Right ventricle myocardium inferior (tissue), 1 donor: ENCODE measurements at regions not wholly inside any gene's neighbourhood (a gene's known extent, or its start where the extent isn't known, plus 50 kb on each side); places are given as distances from the start of the nearest gene placed in this dataset.

Source experiments
- ATAC-seq: fragments of 200-7000 bp; cut with Tn5 transposase; one replicate; pipeline ENCODE4 v1.9.1; 2020; ENCODE audit warnings: mild to moderate bottlenecking, moderate library complexity
- DNase-seq: peaks from one replicate; pipeline ENCODE4 v3.0.0; 2021; ENCODE audit errors: missing footprints
- intact Hi-C: fragments of 100-400 bp; cut with DNase I; formaldehyde crosslinking; loops from one replicate; pipeline ENCODE4 v1.11.0; 2022
- donor health status: DM: no; HTN: yes; CAD: no; lungs with severe emphysema.

DNA sequence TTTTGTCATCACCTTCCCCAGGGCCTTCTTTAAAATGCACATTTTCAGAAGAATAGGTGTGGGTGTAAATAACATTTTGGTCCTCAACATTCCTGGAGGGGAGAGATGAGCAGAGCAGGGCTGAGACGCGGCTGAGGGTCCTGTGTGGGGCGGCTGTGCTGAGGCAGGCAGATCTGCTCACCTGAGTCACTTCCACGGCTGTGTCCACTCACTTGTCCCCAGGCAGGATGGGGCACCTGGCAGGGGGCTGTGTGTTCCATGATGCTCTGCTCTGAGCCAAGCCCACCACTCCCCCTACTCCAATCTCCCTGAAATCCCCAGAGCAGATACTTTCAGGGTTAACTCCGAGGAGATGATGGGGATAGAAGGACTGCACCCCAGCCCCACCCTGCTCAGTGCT lies 93.8 kb downstream of the GLRX3 start:
- no peak for ATAC-seq
- intact Hi-C loops, result no loop called here

DNA sequence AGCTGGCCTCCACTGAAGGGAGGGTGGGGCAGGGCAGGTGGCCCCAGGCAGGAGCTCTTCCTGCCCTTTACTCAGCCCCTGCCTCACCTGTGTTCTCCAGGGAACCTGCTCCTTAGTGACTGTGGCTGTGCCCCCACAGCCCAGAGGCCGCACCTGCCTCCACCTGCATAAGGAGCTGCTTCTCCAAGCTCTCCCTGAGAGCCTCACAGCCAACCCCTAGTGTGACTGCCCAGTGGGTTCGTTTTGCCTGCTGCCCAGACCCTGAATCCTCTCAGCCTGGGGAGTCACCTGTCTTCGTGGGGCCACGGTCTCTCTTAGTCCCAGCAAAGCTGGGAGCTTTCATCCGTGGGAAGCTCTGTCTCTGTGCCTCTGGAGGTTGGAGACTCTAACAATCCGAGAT lies 94.4 kb downstream of the GLRX3 start:
- no peak for ATAC-seq
- intact Hi-C loops, result no loop called here
- DNase-seq, result no peak

More for the DNA sequence above, 93.8 kb downstream of the GLRX3 start:
- DNase-seq, result no peak

DNA sequence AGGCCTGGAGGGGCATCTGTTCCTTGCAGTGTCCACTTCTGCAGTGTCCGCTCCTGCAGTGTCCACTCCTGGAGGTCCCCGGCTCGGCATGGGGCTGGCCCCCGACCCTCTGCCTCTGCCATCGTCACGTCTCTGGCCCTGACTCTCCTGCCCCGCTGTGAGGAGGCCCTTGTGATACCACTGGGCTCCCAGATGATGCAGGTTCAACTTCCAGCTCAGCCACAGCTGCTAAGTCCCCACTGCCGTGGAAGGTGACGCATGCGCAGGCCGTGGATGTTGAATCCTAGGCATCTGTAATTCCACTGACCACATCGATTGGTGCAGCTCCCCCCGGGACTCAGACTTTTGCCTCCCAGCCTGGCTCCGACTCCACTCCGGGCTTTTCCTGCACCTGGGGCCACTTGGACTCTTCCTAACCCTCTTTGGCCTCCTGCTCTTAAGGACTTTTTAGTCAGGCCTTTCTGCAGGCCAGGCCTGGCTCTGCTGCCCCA lies 95.1 kb downstream of the GLRX3 start:
- intact Hi-C loops, result no loop called here
- DNase-seq (no peak), ATAC-seq (no peak)

DNA sequence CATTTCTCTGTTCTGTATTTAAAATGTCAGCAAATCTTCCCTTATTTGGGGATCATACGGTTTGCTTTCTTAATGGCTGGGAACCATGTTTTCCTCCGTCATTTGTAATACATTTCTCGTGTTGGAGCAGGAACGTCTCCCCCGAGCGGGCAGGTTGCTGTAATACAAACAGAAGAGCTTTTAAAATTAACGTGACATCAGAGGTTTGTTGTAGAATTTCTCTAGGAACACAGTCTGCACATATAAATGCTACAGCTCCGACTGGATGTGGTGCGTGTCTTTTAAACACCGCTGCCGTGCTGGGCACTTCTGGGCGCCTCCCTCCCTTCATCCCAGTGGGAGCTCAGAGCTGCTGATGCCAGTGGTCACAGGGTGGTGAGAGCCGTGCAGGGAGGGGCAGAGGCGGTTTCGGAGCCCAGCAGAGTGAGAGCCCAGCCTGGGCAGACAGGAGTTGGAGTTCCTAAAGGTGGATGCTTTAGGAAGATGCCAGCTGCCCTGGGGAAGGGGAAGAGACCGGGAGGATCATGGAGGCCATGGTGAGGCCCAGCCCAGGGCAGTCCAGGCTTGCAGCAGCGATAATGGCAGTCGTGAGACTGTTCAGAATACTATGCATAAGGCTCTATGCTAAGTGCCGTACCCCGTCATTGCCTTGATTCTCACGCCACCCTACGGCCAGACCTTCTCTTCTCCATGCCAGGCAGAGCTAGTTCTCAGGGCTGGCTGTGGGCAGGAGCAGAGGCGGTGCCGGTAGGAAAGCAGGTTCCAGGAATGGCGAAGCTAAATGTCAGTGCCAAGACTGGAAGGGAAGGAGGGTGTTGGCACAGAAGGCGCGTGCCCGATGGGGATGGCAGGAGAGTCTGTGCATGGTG lies 96.2 kb downstream of the GLRX3 start:
- no peak for ATAC-seq
- DNase-seq, result no peak
- intact Hi-C loops, result no loop called here

DNA sequence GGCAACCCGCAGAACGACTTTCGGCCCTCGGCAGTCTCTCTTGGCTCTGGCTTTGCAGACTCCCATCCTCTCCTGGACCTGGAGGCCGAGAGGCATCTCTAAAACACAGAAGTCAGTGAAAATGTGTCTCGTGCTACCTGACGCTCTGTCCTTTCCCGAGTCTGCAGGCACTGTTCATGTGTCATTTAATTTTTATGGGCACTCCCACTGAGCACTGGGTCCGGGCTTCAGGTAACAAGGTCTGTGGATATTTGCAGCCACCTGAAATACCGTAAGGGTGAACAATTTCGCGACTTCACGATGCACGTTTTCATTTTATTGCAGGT lies 96.8 kb downstream of the GLRX3 start:
- ATAC-seq (no peak), DNase-seq (no peak)
- intact Hi-C loops, result no loop called here

DNA sequence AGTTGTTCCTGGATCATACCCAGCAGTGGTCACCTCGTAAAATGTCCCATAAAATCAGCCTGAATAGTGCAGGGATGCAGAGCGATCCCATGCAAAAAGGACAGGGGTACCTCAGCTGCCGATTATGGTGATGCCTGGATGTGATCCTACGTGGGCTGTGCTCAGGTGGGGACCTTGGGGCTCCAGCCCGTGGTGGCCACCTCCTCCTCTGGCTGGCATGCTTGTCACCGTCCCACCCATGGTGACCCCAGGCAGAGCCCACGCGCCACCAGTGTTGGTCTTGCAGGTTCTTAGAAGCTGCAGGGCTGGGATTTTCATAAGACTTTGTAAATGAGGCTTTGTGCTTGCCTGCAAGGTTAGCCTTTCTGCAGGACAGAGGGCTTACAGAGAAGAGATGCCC lies 97.2 kb downstream of the GLRX3 start:
- intact Hi-C loops, result no loop called here
- ATAC-seq (no peak), DNase-seq (no peak)

DNA sequence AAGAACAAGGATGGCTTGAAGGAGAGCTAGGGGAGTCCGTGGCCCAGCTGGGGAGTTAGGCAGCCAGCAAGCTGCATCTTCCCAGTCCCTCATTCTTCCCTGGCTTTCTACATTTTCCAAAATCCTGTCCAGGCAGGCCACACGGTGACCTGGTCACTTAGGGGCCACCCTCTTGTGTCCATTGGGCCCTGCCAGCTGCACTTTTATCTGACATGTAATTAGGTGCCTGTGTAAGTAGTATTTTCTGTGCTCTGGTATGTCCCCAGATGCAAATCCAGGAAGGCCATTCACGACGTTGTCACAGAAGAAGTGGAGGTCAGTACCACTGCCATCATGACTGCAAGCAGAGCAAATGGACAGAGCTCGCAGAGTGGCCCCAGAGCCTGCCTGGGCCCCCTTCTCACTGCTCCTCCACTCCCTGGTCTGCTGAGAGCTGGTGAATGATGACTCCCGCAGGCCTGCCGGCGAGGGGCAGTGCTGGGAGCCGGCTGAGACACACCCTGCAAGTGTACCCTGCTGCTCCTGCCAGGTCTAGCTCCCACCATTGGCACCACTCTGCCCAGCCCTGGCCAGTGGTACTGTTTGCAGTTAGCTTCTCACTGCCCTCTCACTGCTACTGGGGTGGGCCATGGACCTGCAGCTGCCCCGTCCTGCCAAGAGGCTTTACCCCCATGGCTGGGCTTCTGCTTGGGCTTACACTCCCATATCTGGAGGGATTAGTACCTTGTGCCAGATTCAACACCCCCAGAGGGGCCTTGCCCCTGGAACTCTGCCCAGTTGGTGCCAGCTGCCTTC lies 98.2 kb downstream of the GLRX3 start:
- DNase-seq, result no peak
- intact Hi-C loops, result no loop called here

DNA sequence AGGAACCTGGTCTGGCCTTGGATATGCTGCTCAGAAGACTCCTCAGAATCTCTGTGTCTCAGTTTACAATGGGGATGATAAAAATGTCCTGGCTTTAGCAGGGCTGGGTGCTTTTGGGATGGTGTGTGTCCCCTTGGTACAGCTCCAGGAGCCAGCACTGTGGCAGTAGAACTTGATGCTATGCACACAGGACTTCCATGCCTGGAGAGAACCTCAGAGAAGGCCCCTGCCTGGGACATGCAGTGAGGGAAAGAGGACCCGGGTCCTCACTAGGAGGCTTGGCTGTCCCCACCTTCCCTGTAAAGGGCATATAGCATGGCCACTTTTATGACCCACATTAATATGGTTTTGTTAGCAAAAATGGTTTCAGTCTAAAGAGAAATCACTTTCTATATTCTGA lies 100.5 kb downstream of the GLRX3 start:
- intact Hi-C loops, result no loop called here
- ATAC-seq (no peak), DNase-seq (no peak)

More for the DNA sequence above, 98.2 kb downstream of the GLRX3 start:
- no peak for ATAC-seq

DNA sequence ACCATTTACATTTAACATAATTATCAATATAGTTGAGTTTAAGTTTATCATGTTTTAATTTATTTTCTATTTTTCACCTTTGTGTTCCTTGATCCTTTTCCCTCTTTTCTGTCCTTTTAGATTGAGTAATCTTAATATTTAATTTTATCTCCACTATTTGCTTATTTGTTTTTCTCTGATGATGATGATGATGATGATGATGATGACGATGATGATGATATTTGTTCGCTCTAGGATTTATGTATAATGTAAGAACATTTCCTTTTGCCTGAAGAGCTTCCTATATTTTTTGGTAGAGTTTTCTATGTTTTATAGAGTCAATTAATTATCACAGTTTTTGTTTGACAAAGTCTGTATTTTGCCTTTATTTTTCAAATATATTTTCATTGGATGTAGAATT lies 104.2 kb downstream of the GLRX3 start:
- intact Hi-C loops, result no loop called here
- ATAC-seq, result no peak

DNA sequence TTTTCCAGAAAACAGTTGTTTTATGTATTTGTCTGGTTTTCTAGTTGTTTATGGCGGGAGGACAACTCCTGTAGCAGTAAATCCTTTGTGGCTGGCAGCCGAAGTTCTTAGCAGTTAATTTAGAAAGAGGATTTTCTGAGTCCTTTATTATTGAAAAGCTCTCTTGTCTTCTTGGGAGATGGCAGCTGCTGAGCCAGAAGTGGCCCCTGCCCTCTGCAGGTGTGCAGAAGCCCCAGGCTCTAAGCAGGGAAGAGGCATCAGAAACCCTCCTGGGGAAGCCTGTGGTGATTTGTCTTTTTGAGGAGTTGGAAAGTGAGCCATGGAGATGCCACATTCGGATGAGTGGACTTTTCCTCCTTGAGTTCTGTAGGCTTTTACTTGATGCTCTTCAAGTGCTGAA lies 106.3 kb downstream of the GLRX3 start:
- ATAC-seq (no peak), DNase-seq (no peak)
- intact Hi-C loops, result no loop called here

More for the DNA sequence above, 104.2 kb downstream of the GLRX3 start:
- no peak for DNase-seq

DNA sequence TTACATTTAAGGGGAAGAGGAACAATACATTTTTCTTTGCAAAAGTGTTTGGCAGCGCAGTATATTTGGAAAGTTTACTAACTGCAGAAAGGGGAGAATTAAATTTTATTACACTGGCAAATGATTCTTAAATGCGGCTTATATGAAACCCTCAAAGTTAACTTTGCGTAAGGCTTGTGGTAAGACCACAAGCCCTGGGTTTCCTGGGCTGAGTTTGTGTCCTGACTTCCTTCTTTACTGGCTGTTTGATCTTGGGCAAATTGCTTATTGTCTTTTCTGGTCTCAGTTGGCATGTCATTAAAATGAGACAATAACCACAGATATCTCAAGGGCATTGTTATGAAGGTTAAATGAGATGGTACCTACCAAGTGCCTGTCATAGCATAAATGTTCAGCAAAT lies 106.8 kb downstream of the GLRX3 start:
- no peak for DNase-seq
- no peak for ATAC-seq
- intact Hi-C loops, result no loop called here

DNA sequence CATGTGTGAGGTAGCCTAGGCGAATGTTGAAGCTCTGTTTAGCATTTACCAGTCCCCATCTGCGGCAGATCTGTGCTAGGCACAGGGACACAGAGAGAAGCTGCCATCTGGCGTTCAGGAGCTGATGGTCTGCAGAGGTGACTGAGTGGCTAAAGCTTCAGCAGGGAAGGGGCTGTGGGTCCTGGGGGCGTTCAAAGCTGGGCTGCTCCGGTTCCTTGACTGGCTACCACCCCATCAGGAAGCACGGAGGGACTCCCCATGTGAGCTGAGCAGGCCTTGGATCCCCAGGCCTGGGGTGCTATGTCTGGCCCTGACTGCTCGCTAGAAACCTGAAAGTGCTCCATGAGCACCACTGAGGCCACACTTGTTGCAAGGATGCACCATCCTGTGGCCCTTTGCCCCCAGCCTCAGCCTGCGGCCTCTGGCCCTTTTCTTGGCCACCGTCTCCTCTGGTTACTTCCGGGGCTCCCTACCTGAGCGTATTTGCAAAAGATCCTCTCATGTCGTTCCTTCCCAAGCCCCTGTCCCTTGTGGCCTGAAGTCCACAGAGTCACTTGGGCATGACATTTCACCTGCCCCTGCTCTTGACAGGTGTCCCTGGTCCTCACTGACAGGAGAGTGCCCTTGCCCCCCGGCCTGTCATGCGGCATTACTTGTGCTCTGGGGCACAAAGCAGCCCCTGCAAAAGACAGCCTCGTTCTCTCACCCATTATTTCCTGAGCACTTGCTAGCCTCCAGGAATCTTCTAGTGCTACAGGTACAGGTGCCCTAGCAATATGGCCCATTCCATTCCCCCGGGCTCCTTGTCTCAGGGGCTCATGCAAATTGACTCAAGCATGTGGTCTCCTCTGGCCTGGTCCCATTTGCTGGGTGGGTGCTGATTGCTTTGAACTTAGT lies 108.1 kb downstream of the GLRX3 start:
- ATAC-seq (no peak), DNase-seq (no peak)
- intact Hi-C loops, result no loop called here

DNA sequence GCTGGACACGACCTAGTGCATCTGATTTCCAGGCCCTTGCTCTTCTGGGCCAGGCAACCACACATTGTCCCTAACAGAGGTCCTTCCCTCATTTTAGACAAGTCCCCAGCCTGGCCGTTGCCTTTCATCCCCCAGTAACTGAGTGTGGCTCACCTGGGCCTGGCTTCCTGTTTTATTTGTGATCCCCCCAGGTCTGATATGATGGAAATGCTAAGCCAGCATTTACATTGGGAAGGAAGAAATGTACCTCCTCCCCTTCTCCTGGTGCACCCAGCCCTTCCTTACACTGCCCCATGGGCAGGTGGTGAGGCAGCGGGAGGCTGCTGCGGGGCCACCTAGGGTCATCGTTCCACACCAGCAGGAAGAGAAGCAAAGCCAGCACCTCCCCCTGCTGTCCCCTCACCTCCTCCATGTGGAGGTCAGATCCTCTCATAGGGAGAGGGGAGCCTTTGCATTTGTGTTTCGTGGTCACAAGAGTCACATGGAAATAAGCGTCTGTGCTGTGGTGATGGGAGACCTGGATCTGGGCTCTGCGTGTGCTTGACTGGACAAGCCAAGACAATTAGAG lies 108.8 kb downstream of the GLRX3 start:
- ATAC-seq (no peak), DNase-seq (no peak)
- intact Hi-C loops, result no loop called here

DNA sequence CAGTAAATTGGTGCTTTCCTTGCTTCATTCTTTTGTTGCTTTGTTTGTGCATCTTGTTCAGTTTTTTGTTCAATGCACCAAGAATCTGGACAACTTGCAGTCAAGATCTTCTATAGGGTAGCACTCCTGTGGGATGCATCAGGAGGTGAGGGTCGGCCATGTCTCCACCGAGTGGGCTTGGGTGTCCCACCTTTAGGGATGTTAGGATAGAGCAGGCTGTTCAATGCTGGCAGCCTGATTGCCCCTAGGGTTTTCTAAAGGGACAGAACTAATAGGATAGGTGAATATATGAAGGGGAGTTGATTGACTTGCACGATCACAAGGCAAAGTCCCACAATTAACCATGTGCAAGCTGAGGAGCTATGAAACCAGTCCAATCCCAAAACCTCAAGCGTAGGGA lies 109.9 kb downstream of the GLRX3 start:
- DNase-seq (no peak), ATAC-seq (no peak)
- intact Hi-C loops, result no loop called here

DNA sequence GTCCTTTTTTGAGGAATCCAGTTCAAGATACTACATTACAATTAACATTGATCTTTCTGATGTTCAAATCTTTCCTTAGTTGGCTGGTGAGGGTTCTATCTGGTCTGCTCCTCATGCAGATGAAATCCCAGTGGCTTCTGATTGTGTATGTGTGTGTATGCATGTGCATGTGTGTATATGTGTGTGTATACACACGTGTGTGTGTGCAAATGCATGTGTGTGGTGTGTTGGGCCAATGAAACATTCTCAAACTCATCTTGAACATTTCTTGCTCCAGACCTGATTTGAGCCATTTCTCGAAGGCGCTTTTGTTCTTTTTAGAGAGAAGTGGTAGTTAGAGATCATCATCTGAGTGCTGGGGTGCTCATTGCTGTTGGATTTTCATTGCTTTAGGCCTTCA lies 113.9 kb downstream of the GLRX3 start:
- ATAC-seq, result no peak
- intact Hi-C loops, result no loop called here
- no peak for DNase-seq

DNA sequence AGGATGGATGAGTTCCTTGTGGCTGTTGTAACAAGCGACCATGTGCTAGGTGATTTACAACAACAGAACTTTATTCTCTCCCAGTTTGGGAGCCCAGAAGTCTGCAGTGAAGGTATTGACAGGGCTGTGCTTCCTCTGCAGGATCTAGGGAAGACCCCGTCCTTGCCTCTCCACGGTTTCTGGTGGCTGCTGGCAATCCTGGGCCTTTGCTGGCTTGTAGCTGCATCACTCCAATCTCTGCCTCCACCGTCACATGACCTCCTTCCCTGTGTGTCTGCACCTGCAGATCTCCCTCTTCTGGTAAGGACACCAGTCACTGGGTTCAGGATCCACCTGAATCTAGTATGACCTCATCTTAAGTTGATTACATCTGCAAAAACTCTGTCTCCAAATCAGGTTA lies 115.6 kb downstream of the GLRX3 start:
- DNase-seq, result no peak
- intact Hi-C loops, result no loop called here
- ATAC-seq, result no peak

DNA sequence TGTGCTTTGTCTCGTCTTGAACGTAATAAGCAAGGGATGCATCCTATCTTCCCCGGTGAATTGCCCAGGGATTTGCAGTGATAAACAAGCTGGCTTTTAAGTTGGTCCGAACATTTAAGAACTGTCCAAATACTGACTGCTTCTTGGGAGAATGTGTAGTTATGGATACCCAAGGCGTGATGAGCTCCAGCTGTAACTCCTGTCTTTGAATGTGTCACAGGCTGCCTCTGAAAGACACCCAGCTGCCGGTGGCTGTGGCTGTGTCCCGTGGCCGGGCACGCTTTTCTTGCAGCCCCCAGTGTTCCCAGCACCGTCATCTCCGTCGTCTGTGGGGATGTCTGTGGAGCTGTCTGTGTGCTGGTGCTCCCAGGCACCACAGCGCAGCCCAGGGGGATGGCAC lies 118.1 kb downstream of the GLRX3 start:
- intact Hi-C loops, result no loop called here
- DNase-seq (no peak), ATAC-seq (no peak)

DNA sequence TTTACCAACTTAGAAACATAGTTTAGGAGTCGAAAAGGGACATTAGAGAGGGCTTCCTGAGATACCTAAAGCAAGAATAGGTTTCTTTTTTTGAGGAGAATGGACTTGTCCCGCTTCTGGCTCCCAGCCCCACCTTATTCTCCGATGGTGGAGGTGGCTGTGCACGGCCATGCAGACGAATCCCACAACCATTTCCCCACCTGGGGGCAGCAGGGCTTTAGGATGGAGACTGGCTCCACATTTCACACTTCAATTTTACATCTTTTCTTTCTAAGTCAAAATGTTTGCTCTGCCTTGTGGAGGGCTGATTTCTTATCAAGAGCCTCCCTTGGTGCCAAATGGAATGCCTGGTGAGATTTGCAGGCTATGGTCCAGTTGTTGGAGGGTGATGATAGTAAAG lies 118.5 kb downstream of the GLRX3 start:
- intact Hi-C loops, result no loop called here
- no peak for ATAC-seq
- DNase-seq, result no peak

DNA sequence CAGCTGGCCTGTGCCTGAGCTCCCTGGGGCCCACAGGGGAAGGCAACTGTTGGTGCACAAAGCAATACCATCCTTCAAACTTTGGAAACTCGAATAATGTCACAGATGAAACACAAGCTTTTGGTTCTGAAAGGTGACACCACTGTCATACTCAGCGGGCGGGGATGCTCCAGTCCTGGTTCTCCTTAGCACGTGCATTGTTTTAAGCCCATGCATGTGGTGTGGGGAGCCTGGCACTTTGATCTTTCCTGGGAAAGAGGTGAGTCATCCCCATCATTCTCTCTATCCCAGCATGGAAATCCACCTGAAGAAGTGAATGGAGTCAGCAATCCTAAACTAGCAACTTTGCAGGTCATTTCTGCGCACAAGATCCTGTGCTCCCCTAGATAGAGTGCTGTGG lies 119.6 kb downstream of the GLRX3 start:
- DNase-seq (no peak), ATAC-seq (no peak)
- intact Hi-C loops, result no loop called here
